Psoas muscle (tissue), 7 donors: ENCODE measurements at regions not wholly inside any gene's neighbourhood (a gene's known extent, or its start where the extent isn't known, plus 50 kb on each side); places are given as distances from the start of the nearest gene placed in this dataset.

ENCODE experiments used
- ATAC-seq, 4 donors: fragments of 200-7000 bp; cut with Tn5 transposase; one replicate each; pipeline ENCODE4 v1.9.1; 2020; ENCODE audit warnings: moderate library complexity in 3 of 4, mild to moderate bottlenecking in 2 of 4
- DNase-seq, 2 donors: peaks; one replicate each; pipeline ENCODE4 v3.0.0-alpha.2; 2020
- H3K27ac ChIP-seq: fragments of 200-600 bp; one replicate; pipeline ENCODE4 v1.8.0; 2022
- H3K27me3 ChIP-seq, 3 donors: fragments of 200-600 bp in 1 of 3; one replicate each; pipeline versions ENCODE4 v1.6.1 to v1.8.0; 2013 to 2022; ENCODE audit warnings: low read length in 2 of 3, mild to moderate bottlenecking in 2 of 3, moderate library complexity in 1 of 3; ENCODE audit not compliant: insufficient read depth in 3 of 3
- H3K36me3 ChIP-seq, 2 donors: fragments of 200-600 bp in 1 of 2; one replicate each; pipeline versions ENCODE4 v1.6.1 to v1.8.0; 2013 to 2022; ENCODE audit warnings: low read depth in 1 of 2, mild to moderate bottlenecking in 1 of 2, moderate library complexity in 1 of 2; ENCODE audit not compliant: insufficient read depth in 1 of 2
- H3K4me1 ChIP-seq: fragments of 200-600 bp; one replicate; pipeline ENCODE4 v1.8.0; 2022
- H3K4me3 ChIP-seq: fragments of 200-600 bp; one replicate; pipeline ENCODE4 v1.8.0; 2022; ENCODE audit warnings: mild to moderate bottlenecking
- H3K9me3 ChIP-seq: fragments of 200-600 bp; one replicate; pipeline ENCODE4 v1.8.0; 2022
- WGBS, 3 donors: extraction: QIAGEN DNeasy Blood & Tissue Kit; methylation state at CpG; one replicate each; pipeline versions ENCODE4 v1.1.6 to v1.1.7; 2013; 5-methylcytosine and 5-hydroxymethylcytosine counted together
- intact Hi-C, 2 donors: fragments of 100-400 bp; cut with DNase I; formaldehyde crosslinking; loops; one replicate each; pipeline versions ENCODE4 v1.11.0 to v1.14.2; 2022
- TF ChIP-seq, protein P1 (sequence below): fragments of 200-600 bp; IDR thresholded peaks from one replicate; pipeline ENCODE4 v1.8.0; 2022; ENCODE audit warnings: antibody characterized with exemption
- donor health status: healthy with polysubstance abuse.
- donor health status: DM: no; HTN: no; CAD: no; lungs with moderate emphysema.
- donor health status: Bipolar disorder and iron deficiency.
- donor health status: healthy.
- donor health status: DM: yes; HTN: yes; CAD: no.
- donor health status: DM: no; HTN: no; CAD: no.
- donor health status: DM: yes; HTN: yes; CAD: no.

DNA sequence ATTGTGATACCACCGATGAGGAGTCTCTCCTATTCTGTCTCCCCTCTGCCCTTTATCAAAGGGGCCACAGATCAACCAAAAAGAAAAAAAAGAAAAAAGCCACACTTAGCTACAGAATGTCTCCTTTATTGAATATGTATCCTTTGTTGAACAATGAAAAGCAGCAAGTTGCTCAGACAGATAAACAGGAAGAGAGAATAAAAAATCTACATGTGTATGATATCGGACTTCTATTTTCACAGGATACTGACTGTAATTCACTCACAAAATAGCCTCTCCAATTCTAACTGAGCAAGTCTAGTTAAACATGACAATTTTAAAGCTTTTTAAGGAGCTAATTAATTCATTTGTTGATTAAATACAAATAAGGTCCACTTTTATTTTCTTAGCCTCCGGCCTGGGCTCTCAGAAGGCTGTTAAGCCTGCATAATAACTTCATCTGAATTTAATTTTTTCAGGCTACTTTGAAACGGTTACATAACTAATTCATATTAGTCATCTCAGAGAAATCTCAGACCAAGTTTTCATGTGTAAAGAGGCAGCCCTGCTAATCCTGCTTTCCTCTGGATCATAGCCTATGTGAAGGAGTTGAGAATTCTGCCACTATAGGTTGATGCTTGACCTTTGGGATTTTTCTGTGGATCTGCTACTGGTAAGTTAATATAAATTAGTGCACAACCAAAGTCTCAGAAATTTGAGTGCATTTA is 304.1 kb upstream of the NR5A2 start:
- intact Hi-C loops = no loop called here
- H3K27ac ChIP-seq = no peak overlapping the region
- H3K27me3 ChIP-seq = no peaks in the 10 kb centered on the region
- TF ChIP-seq, protein P1, sequence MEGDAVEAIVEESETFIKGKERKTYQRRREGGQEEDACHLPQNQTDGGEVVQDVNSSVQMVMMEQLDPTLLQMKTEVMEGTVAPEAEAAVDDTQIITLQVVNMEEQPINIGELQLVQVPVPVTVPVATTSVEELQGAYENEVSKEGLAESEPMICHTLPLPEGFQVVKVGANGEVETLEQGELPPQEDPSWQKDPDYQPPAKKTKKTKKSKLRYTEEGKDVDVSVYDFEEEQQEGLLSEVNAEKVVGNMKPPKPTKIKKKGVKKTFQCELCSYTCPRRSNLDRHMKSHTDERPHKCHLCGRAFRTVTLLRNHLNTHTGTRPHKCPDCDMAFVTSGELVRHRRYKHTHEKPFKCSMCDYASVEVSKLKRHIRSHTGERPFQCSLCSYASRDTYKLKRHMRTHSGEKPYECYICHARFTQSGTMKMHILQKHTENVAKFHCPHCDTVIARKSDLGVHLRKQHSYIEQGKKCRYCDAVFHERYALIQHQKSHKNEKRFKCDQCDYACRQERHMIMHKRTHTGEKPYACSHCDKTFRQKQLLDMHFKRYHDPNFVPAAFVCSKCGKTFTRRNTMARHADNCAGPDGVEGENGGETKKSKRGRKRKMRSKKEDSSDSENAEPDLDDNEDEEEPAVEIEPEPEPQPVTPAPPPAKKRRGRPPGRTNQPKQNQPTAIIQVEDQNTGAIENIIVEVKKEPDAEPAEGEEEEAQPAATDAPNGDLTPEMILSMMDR = no peak
- H3K9me3 ChIP-seq = no peaks in the 10 kb centered on the region
- H3K4me1 ChIP-seq = no peaks in the 10 kb centered on the region
- no peaks in the 10 kb centered on the region for H3K36me3 ChIP-seq
- no peak overlapping the region for H3K4me3 ChIP-seq
- no peak for DNase-seq
- WGBS, 3 donors = 39 to 58% (median 51%) methylated on average over 4 of the region's 4 CpGs
- no peak for ATAC-seq

DNA sequence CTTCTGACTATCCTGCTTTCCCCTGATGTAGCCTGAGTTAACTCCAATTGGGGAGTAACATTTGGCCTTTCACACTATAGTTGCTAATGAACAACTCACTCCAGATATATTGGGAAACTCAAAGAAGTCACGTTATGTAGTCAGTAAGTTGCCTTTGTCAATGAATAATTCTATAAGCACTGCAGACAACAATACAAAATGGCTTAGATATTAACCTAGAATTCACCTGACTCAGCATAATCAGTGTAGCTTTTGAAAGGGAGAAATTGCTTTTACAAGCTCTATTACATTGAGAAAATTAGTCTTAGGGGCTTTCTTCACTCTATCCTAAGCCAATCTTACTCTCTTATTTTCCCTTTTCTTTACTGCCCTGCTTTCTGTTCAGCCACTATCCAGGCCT is 303.5 kb upstream of the NR5A2 start:
- intact Hi-C loops = no loop called here
- Histone ChIP-seq H3K9me3 (no peaks in the 10 kb centered on the region), H3K36me3 (no peaks in the 10 kb centered on the region), H3K4me3 (no peak overlapping the region), H3K27ac (no peak overlapping the region), H3K4me1 (no peaks in the 10 kb centered on the region), H3K27me3 (no peaks in the 10 kb centered on the region)
- DNase-seq (no peak), ATAC-seq (no peak)
- TF ChIP-seq, protein P1 = no peak
- 78 to 81% (median 78%) methylated on average over 1 of the region's 1 CpG for WGBS, 3 donors

DNA sequence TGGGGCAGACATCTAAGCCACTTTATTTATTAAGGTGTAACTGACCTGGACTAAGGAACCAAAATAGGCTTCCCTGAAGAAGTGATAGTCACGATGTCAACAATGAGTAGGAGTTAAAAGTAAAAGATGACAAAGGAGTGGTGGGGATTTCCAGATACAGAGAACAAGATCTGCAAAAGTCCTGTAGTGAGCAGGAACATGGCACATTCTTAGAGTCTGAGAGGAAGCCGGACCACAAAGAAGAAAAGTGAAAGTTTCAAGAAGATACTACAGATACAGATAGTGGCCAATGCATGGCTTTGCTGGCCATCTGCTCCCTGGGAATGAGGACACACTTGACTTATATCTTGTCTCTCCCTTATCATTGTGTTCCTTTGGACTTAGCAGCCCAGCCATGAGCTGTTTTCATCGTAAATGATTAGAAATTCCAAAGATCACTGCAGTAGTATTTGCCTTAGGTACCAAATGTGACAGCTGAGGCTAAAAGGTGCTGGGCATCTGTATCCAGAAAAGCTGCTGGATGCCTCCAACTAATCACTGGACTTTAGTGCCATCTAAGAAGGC is 302.4 kb upstream of the NR5A2 start:
- intact Hi-C loops = no loop called here
- H3K9me3 ChIP-seq = no peaks in the 10 kb centered on the region
- DNase-seq (no peak), ATAC-seq (no peak)
- H3K4me3 ChIP-seq = no peak overlapping the region
- WGBS, 3 donors = 84 to 86% (median 86%) methylated on average over 3 of the region's 3 CpGs
- H3K36me3 ChIP-seq = no peaks in the 10 kb centered on the region
- no peaks in the 10 kb centered on the region for H3K27me3 ChIP-seq
- no peak overlapping the region for H3K27ac ChIP-seq
- TF ChIP-seq, protein P1 = no peak
- H3K4me1 ChIP-seq = no peaks in the 10 kb centered on the region

DNA sequence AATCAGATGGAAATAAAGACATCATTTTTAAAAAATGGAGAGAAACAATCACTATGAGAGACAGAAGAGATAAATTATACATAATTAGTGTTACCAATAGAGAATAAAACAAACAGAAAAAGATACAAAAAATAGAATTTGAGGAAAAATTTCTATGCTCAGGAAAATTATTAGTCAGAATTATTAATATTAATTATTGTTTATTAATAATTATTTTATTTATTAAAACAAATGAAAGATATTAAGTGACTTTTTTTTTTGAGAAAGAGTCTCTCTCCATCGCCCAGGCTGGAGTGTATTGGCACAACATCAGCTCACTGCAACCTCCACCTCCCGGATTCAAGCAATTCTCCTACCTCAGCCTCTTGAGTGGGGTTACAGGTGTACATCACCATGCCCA is 299.8 kb upstream of the NR5A2 start:
- H3K4me1 ChIP-seq = no peaks in the 10 kb centered on the region
- H3K27me3 ChIP-seq = no peaks in the 10 kb centered on the region
- H3K36me3 ChIP-seq = no peaks in the 10 kb centered on the region
- ATAC-seq (no peak), DNase-seq (no peak)
- no peak overlapping the region for H3K4me3 ChIP-seq
- no peaks in the 10 kb centered on the region for H3K9me3 ChIP-seq
- H3K27ac ChIP-seq = no peak overlapping the region
- TF ChIP-seq, protein P1 = no peak
- intact Hi-C loops = no loop called here
- 88 to 96% (median 96%) methylated on average over 2 of the region's 2 CpGs for WGBS, 3 donors

DNA sequence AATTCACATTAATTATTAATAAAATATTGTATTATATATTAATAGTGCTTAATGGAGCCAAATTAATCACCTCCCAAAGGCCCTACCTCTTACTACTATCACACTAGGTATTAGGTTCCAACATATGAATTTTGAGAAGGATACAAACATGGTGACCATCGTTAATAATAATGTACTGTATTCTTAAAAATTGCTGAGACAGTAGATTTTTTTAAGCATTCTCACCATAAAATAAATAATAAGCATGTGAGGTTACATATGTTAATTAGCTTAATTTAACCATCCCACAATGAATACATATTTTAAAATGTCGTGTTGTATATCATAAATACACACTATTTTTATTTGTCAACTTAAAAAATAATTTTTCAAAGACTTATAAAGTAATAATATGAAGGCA is 299.2 kb upstream of the NR5A2 start:
- Histone ChIP-seq H3K4me3 (no peak overlapping the region), H3K27ac (no peak overlapping the region), H3K9me3 (no peaks in the 10 kb centered on the region), H3K4me1 (no peaks in the 10 kb centered on the region), H3K36me3 (no peaks in the 10 kb centered on the region), H3K27me3 (no peaks in the 10 kb centered on the region)
- ATAC-seq (no peak), DNase-seq (no peak)
- intact Hi-C loops = no loop called here
- WGBS, 3 donors = 83 to 90% (median 85%) methylated on average over 2 of the region's 2 CpGs
- TF ChIP-seq, protein P1 = no peak
